ENCODE measurements at regions not wholly inside any gene's neighbourhood (a gene's known extent, or its start where the extent isn't known, plus 50 kb on each side); places are given as distances from the start of the nearest gene placed in this dataset.

DNA sequence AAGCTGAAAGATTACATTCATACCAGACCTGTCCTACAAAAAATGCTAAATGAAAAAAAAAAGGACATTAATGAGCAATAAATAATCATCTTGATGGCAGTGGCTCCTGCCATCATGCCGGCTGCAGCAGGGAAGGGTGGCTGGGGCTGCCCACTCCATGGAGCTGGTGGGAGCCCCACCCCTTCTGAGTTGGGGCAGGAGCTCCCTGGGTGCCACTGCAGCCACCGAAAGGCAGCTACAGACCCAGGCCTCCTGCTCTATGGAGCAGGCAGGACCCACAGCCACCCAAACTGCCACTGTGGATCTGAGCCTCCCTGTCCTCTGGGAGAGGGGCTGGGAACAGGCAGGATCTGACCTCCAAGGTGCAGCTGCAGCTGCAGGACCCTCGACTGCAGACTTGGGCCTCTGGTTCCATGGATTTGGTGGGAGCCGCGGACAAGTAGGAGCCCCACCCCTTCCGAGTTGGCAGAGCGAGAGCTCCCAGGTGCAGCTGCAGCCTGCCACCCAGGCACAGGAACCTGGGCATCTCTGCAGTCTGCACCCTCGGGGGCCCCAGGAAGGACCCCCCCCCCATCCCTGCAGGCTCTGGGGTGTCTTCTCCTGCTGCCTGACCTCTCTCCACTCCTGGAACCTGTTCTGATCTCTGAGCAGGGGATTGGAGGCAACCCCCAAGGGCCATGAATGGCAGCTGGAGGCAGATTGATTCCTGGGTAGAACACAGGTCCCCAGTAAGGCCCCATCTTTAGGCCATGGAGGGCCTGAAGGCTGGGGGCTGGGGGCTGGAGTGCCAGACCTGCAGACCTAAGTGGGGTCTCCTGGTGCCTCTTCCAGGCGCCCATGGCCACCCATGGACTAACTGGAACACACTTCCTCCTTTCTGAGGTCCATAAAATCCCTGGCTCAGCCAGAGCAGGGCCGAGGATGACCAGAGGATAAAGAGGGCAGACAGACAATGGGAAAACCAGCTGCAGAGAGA, 70.4 kb upstream of the TTC14 start:
- no peak for DNase-seq

GRCh38 chr3:180534828-180535227, 67.1 kb upstream of the TTC14 start:
- DNase-seq, result no peak

DNA sequence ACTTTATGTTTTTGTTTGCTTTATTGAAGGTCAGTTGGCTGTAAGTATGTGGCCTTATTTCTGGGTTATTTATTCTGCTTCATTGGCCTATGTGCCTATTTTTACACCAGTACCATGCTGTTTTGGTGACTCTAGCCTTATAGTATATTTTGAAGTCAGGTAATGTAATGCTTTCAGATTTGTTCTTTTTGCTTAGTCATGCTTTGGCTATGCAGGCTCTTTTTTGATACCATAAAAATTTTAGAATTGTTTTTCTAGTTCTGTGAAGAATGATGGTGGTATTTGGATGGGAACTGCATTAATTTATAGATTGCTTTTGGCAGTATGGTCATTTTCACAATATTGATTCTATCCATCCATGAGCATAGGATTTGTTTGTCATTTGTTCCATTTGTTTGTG, 63.5 kb upstream of the TTC14 start:
- DNase-seq, result no peak

DNA sequence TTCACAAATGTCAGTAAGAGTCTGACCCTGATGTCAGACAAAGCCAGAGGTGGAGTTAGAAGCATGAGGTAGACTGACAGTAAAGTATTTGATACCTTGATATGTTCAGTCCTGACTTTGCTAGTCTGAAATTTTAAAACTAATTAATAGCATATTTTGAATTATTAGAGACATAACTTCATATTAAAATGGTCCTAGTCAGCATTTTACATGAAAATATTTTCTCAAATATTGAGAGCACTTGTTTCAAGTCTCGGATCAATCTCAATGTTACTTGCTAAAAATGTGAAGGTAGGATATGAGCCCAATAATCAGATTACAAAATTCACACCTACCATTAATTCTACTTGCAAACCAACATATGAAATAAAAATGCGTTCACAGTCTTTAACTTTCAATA, 58.1 kb upstream of the TTC14 start:
- DNase-seq, result no peak

DNA sequence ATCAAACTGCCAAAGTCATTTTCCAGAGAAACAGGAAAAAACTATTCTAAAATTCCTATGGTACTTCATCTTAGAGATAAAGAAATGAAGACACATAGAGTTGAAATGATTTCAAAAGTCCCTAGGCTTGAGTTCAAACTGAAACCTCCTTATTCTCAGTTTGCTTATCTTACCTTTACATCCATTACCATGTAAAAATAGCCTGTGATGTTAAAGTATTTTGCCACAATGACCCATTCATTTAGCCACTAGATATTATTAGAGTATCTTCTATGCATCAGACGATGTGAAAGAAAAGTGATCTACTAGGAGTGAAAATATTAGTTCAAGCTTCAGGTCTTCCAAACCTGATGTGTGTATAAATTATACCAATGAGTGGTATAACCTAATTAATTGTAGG, 55.1 kb upstream of the TTC14 start:
- DNase-seq, result no peak

- no peak for DNase-seq
These were observed 53.9 kb upstream of the TTC14 start for GRCh38 chr3:180548050-180548449.
